ENCODE measurements at regions not wholly inside any gene's neighbourhood (a gene's known extent, or its start where the extent isn't known, plus 50 kb on each side); places are given as distances from the start of the nearest gene placed in this dataset.

GRCh38 chr9:23577611-23578010 is 248.4 kb downstream of the ELAVL2 start:
- TF ChIP-seq, protein P1, sequence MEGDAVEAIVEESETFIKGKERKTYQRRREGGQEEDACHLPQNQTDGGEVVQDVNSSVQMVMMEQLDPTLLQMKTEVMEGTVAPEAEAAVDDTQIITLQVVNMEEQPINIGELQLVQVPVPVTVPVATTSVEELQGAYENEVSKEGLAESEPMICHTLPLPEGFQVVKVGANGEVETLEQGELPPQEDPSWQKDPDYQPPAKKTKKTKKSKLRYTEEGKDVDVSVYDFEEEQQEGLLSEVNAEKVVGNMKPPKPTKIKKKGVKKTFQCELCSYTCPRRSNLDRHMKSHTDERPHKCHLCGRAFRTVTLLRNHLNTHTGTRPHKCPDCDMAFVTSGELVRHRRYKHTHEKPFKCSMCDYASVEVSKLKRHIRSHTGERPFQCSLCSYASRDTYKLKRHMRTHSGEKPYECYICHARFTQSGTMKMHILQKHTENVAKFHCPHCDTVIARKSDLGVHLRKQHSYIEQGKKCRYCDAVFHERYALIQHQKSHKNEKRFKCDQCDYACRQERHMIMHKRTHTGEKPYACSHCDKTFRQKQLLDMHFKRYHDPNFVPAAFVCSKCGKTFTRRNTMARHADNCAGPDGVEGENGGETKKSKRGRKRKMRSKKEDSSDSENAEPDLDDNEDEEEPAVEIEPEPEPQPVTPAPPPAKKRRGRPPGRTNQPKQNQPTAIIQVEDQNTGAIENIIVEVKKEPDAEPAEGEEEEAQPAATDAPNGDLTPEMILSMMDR (IDR thresholded peaks at IDR 0.05; ENCODE audit: poor library complexity, severe bottlenecking): no peak
- Histone ChIP-seq H3K9me3 (ENCODE audit: severe bottlenecking) (no peaks in the 10 kb centered on the region), H3K4me1 (ENCODE audit: insufficient read depth, poor library complexity, severe bottlenecking) (peaks cover 11% of the 10 kb centered on the region), H3K27me3 (ENCODE audit: insufficient read depth, poor library complexity, severe bottlenecking) (no peaks in the 10 kb centered on the region), H3K27ac (ENCODE audit: poor library complexity, severe bottlenecking) (no peak overlapping the region), H3K36me3 (ENCODE audit: low read depth) (no peaks in the 10 kb centered on the region), H3K4me3 (ENCODE audit: severe bottlenecking) (no peak overlapping the region)
- no peak for ATAC-seq (ENCODE audit: low read depth)
- DNase-seq (ENCODE audit: low spot score): no peak

GRCh38 chr9:23581931-23582330 is 244.1 kb downstream of the ELAVL2 start:
- H3K27me3 ChIP-seq (ENCODE audit: insufficient read depth, poor library complexity, severe bottlenecking): no peaks in the 10 kb centered on the region
- peak overlapping the region; percentile 52 for H3K27ac ChIP-seq (ENCODE audit: poor library complexity, severe bottlenecking)
- DNase-seq (ENCODE audit: low spot score) (no peak), ATAC-seq (ENCODE audit: low read depth) (peak; percentile 89)
- TF ChIP-seq, protein P1 (IDR thresholded peaks at IDR 0.05; ENCODE audit: poor library complexity, severe bottlenecking): no peak
- H3K4me1 ChIP-seq (ENCODE audit: insufficient read depth, poor library complexity, severe bottlenecking): peaks cover 18% of the 10 kb centered on the region
- no peaks in the 10 kb centered on the region for H3K36me3 ChIP-seq (ENCODE audit: low read depth)
- H3K9me3 ChIP-seq (ENCODE audit: severe bottlenecking): no peaks in the 10 kb centered on the region
- H3K4me3 ChIP-seq (ENCODE audit: severe bottlenecking): no peak overlapping the region

DNA sequence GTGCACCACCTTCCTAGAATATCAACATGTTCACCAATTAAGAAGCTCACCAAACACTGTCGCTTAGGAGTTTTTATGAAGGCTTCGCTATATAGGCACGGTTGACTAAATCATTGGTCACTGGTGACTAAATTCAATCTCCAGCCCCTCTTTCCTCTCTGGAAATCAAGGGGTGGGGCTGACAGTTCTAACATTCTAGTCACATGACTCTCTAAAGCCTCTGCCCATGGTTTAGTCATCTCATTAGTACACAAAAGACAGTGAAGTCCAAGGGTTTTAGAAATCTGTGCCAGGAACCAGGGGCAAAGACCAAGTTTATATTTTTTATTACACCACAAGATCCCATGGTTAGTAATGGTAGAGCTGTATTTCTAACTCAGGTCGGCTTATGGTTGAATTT is 243.2 kb downstream of the ELAVL2 start:
- ATAC-seq (ENCODE audit: low read depth) (peak; percentile 68), DNase-seq (ENCODE audit: low spot score) (no peak)
- H3K4me3 ChIP-seq (ENCODE audit: severe bottlenecking): no peak overlapping the region
- TF ChIP-seq, protein P1 (IDR thresholded peaks at IDR 0.05; ENCODE audit: poor library complexity, severe bottlenecking): no peak
- H3K4me1 ChIP-seq (ENCODE audit: insufficient read depth, poor library complexity, severe bottlenecking): peaks cover 18% of the 10 kb centered on the region
- H3K27me3 ChIP-seq (ENCODE audit: insufficient read depth, poor library complexity, severe bottlenecking): no peaks in the 10 kb centered on the region
- no peaks in the 10 kb centered on the region for H3K36me3 ChIP-seq (ENCODE audit: low read depth)
- peak overlapping the region; percentile 52 for H3K27ac ChIP-seq (ENCODE audit: poor library complexity, severe bottlenecking)
- H3K9me3 ChIP-seq (ENCODE audit: severe bottlenecking): no peaks in the 10 kb centered on the region

DNA sequence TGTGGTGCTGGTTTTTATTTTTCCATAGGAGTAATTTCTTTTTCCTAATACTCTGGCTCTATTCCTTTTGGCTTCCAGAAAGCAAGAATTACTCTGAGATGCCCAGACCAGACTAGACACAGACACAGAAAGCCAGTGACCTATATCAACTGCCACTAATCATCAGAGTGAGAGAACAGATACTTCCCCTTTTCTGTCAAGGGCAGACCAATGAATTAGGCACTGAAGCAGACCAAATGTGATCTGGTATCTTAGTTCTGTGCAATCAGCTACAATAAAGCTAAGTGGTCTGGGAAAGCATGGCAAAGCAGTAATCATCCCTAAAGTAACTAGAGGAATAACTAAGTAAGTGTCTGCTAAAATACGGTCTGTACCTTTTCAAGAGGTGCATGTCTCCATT is 239.1 kb downstream of the ELAVL2 start:
- Histone ChIP-seq H3K27me3 (ENCODE audit: insufficient read depth, poor library complexity, severe bottlenecking) (no peaks in the 10 kb centered on the region), H3K4me3 (ENCODE audit: severe bottlenecking) (no peak overlapping the region), H3K36me3 (ENCODE audit: low read depth) (no peaks in the 10 kb centered on the region), H3K27ac (ENCODE audit: poor library complexity, severe bottlenecking) (no peak overlapping the region), H3K4me1 (ENCODE audit: insufficient read depth, poor library complexity, severe bottlenecking) (peaks cover 23% of the 10 kb centered on the region), H3K9me3 (ENCODE audit: severe bottlenecking) (no peaks in the 10 kb centered on the region)
- ATAC-seq (ENCODE audit: low read depth): no peak
- no peak for DNase-seq (ENCODE audit: low spot score)
- TF ChIP-seq, protein P1 (IDR thresholded peaks at IDR 0.05; ENCODE audit: poor library complexity, severe bottlenecking): no peak

GRCh38 chr9:23587433-23587832 is 238.6 kb downstream of the ELAVL2 start:
- H3K4me3 ChIP-seq (ENCODE audit: severe bottlenecking): no peak overlapping the region
- no peak for DNase-seq (ENCODE audit: low spot score)
- peaks cover 18% of the 10 kb centered on the region for H3K4me1 ChIP-seq (ENCODE audit: insufficient read depth, poor library complexity, severe bottlenecking)

More at GRCh38 chr9:23587433-23587832, 238.6 kb downstream of the ELAVL2 start:
- H3K9me3 ChIP-seq (ENCODE audit: severe bottlenecking): no peaks in the 10 kb centered on the region
- TF ChIP-seq, protein P1 (IDR thresholded peaks at IDR 0.05; ENCODE audit: poor library complexity, severe bottlenecking): no peak
- no peak for ATAC-seq (ENCODE audit: low read depth)
- no peaks in the 10 kb centered on the region for H3K36me3 ChIP-seq (ENCODE audit: low read depth)
- H3K27ac ChIP-seq (ENCODE audit: poor library complexity, severe bottlenecking): no peak overlapping the region
- H3K27me3 ChIP-seq (ENCODE audit: insufficient read depth, poor library complexity, severe bottlenecking): no peaks in the 10 kb centered on the region

Data from RWPE2 (cell line).